ENCODE measurements at regions not wholly inside any gene's neighbourhood (a gene's known extent, or its start where the extent isn't known, plus 50 kb on each side); places are given as distances from the start of the nearest gene placed in this dataset.

- Histone ChIP-seq H3K27ac (ENCODE audit: insufficient read depth, low read length, poor library complexity, severe bottlenecking) (no peak overlapping the region), H3K4me3 (ENCODE audit: low read depth, low read length) (no peak overlapping the region), H3K4me1 (ENCODE audit: control insufficient read depth, insufficient read depth, low read length, poor library complexity, severe bottlenecking) (no peaks in the 10 kb centered on the region), H3K9me3 (ENCODE audit: control insufficient read depth in 2 of 2, low read length in 2 of 2) (no peaks in the 10 kb centered on the region), H3K27me3 (ENCODE audit: control insufficient read depth, insufficient read depth, low read length) (no peaks in the 10 kb centered on the region), H3K36me3 (ENCODE audit: control insufficient read depth, insufficient read depth, low read length) (no peaks in the 10 kb centered on the region)
- ATAC-seq (ENCODE audit: low read depth in 2 of 2) (no peak), DNase-seq (no peak)
- no peaks in the 10 kb centered on the region for H3K4me1 Mint-ChIP-seq
- no peak overlapping the region for H3K4me3 Mint-ChIP-seq
- no peaks in the 10 kb centered on the region for H3K27me3 Mint-ChIP-seq
- no peak overlapping the region for H3K27ac Mint-ChIP-seq
- no peaks in the 10 kb centered on the region for H3K36me3 Mint-ChIP-seq
- peaks cover 0 to 8% (median 2%) of the 10 kb centered on the region in 7 donors for H3K9me3 Mint-ChIP-seq
These were observed 350.0 kb downstream of the RND3 start for GRCh38 chr2:150137338-150138069.

GRCh38 chr2:150136893-150137292, 350.6 kb downstream of the RND3 start:
- Mint-ChIP-seq H3K4me1 (no peaks in the 10 kb centered on the region), H3K27me3 (no peaks in the 10 kb centered on the region), H3K36me3 (no peaks in the 10 kb centered on the region), H3K9me3 (peaks cover 0 to 8% (median 2%) of the 10 kb centered on the region in 7 donors), H3K27ac (no peak overlapping the region), H3K4me3 (no peak overlapping the region)
- ATAC-seq (ENCODE audit: low read depth in 2 of 2) = no peak
- Histone ChIP-seq H3K27ac (ENCODE audit: insufficient read depth, low read length, poor library complexity, severe bottlenecking) (no peak overlapping the region), H3K4me1 (ENCODE audit: control insufficient read depth, insufficient read depth, low read length, poor library complexity, severe bottlenecking) (no peaks in the 10 kb centered on the region), H3K4me3 (ENCODE audit: low read depth, low read length) (no peak overlapping the region), H3K36me3 (ENCODE audit: control insufficient read depth, insufficient read depth, low read length) (no peaks in the 10 kb centered on the region), H3K9me3 (ENCODE audit: control insufficient read depth in 2 of 2, low read length in 2 of 2) (no peaks in the 10 kb centered on the region), H3K27me3 (ENCODE audit: control insufficient read depth, insufficient read depth, low read length) (no peaks in the 10 kb centered on the region)
- DNase-seq = no peak

- Histone ChIP-seq H3K9me3 (ENCODE audit: control insufficient read depth in 2 of 2, low read length in 2 of 2) (no peaks in the 10 kb centered on the region), H3K4me3 (ENCODE audit: low read depth, low read length) (no peak overlapping the region), H3K4me1 (ENCODE audit: control insufficient read depth, insufficient read depth, low read length, poor library complexity, severe bottlenecking) (no peaks in the 10 kb centered on the region), H3K27me3 (ENCODE audit: control insufficient read depth, insufficient read depth, low read length) (no peaks in the 10 kb centered on the region), H3K36me3 (ENCODE audit: control insufficient read depth, insufficient read depth, low read length) (no peaks in the 10 kb centered on the region), H3K27ac (ENCODE audit: insufficient read depth, low read length, poor library complexity, severe bottlenecking) (no peak overlapping the region)
- ATAC-seq (ENCODE audit: low read depth in 2 of 2) (no peak), DNase-seq (no peak)
- H3K27me3 Mint-ChIP-seq = no peaks in the 10 kb centered on the region
- no peaks in the 10 kb centered on the region for H3K4me1 Mint-ChIP-seq
- H3K36me3 Mint-ChIP-seq = no peaks in the 10 kb centered on the region
- H3K27ac Mint-ChIP-seq = no peak overlapping the region
- H3K4me3 Mint-ChIP-seq = no peak overlapping the region
- peaks cover 0 to 8% (median 2%) of the 10 kb centered on the region in 7 donors for H3K9me3 Mint-ChIP-seq
These were observed 351.1 kb downstream of the RND3 start for GRCh38 chr2:150136401-150136800.

- H3K4me3 Mint-ChIP-seq = no peak overlapping the region
- Histone ChIP-seq H3K9me3 (ENCODE audit: control insufficient read depth in 2 of 2, low read length in 2 of 2) (no peaks in the 10 kb centered on the region), H3K4me1 (ENCODE audit: control insufficient read depth, insufficient read depth, low read length, poor library complexity, severe bottlenecking) (no peaks in the 10 kb centered on the region), H3K4me3 (ENCODE audit: low read depth, low read length) (no peak overlapping the region), H3K27ac (ENCODE audit: insufficient read depth, low read length, poor library complexity, severe bottlenecking) (no peak overlapping the region), H3K27me3 (ENCODE audit: control insufficient read depth, insufficient read depth, low read length) (no peaks in the 10 kb centered on the region), H3K36me3 (ENCODE audit: control insufficient read depth, insufficient read depth, low read length) (no peaks in the 10 kb centered on the region)
- H3K27me3 Mint-ChIP-seq = no peaks in the 10 kb centered on the region
- no peak for DNase-seq
- no peak for ATAC-seq (ENCODE audit: low read depth in 2 of 2)
- H3K36me3 Mint-ChIP-seq = no peaks in the 10 kb centered on the region
- H3K4me1 Mint-ChIP-seq = no peaks in the 10 kb centered on the region
- peaks cover 0 to 8% (median 2%) of the 10 kb centered on the region in 7 donors for H3K9me3 Mint-ChIP-seq
- H3K27ac Mint-ChIP-seq = no peak overlapping the region
These were observed 352.1 kb downstream of the RND3 start for GRCh38 chr2:150135223-150135883.

- ATAC-seq (ENCODE audit: low read depth in 2 of 2) (no peak), DNase-seq (no peak)
- no peaks in the 10 kb centered on the region for H3K27me3 ChIP-seq (ENCODE audit: control insufficient read depth, insufficient read depth, low read length)
- H3K36me3 ChIP-seq (ENCODE audit: control insufficient read depth, insufficient read depth, low read length) = no peaks in the 10 kb centered on the region
- no peaks in the 10 kb centered on the region for H3K36me3 Mint-ChIP-seq
- no peak overlapping the region for H3K27ac ChIP-seq (ENCODE audit: insufficient read depth, low read length, poor library complexity, severe bottlenecking)
- H3K4me3 Mint-ChIP-seq = no peak overlapping the region
- no peaks in the 10 kb centered on the region for H3K9me3 ChIP-seq (ENCODE audit: control insufficient read depth in 2 of 2, low read length in 2 of 2)
- H3K4me1 ChIP-seq (ENCODE audit: control insufficient read depth, insufficient read depth, low read length, poor library complexity, severe bottlenecking) = no peaks in the 10 kb centered on the region
- H3K27me3 Mint-ChIP-seq = no peaks in the 10 kb centered on the region
- no peak overlapping the region for H3K27ac Mint-ChIP-seq
- H3K4me3 ChIP-seq (ENCODE audit: low read depth, low read length) = no peak overlapping the region
- no peaks in the 10 kb centered on the region for H3K4me1 Mint-ChIP-seq
- peaks cover 0 to 8% (median 2%) of the 10 kb centered on the region in 7 donors for H3K9me3 Mint-ChIP-seq
These were observed 353.1 kb downstream of the RND3 start for GRCh38 chr2:150134223-150134857.

GRCh38 chr2:150133623-150134022, 353.8 kb downstream of the RND3 start:
- H3K27ac ChIP-seq (ENCODE audit: insufficient read depth, low read length, poor library complexity, severe bottlenecking) = no peak overlapping the region
- H3K36me3 Mint-ChIP-seq = no peaks in the 10 kb centered on the region
- H3K4me3 Mint-ChIP-seq = no peak overlapping the region
- no peaks in the 10 kb centered on the region for H3K4me1 ChIP-seq (ENCODE audit: control insufficient read depth, insufficient read depth, low read length, poor library complexity, severe bottlenecking)
- no peaks in the 10 kb centered on the region for H3K27me3 ChIP-seq (ENCODE audit: control insufficient read depth, insufficient read depth, low read length)
- H3K9me3 ChIP-seq (ENCODE audit: control insufficient read depth in 2 of 2, low read length in 2 of 2) = no peaks in the 10 kb centered on the region
- no peaks in the 10 kb centered on the region for H3K36me3 ChIP-seq (ENCODE audit: control insufficient read depth, insufficient read depth, low read length)
- peak in 1 of 3 donors; percentile 10 for DNase-seq
- peaks cover 0 to 7% (median 2%) of the 10 kb centered on the region in 7 donors for H3K9me3 Mint-ChIP-seq
- no peak overlapping the region for H3K27ac Mint-ChIP-seq
- H3K4me3 ChIP-seq (ENCODE audit: low read depth, low read length) = no peak overlapping the region
- H3K27me3 Mint-ChIP-seq = no peaks in the 10 kb centered on the region
- no peak for ATAC-seq (ENCODE audit: low read depth in 2 of 2)
- no peaks in the 10 kb centered on the region for H3K4me1 Mint-ChIP-seq

GRCh38 chr2:150129921-150130575, 357.4 kb downstream of the RND3 start:
- Mint-ChIP-seq H3K27me3 (no peaks in the 10 kb centered on the region), H3K9me3 (peaks cover 0 to 7% (median 0%) of the 10 kb centered on the region in 7 donors), H3K4me1 (no peaks in the 10 kb centered on the region), H3K4me3 (no peak overlapping the region), H3K36me3 (no peaks in the 10 kb centered on the region), H3K27ac (no peak overlapping the region)
- no peak for ATAC-seq (ENCODE audit: low read depth in 2 of 2)
- Histone ChIP-seq H3K36me3 (ENCODE audit: control insufficient read depth, insufficient read depth, low read length) (no peaks in the 10 kb centered on the region), H3K4me1 (ENCODE audit: control insufficient read depth, insufficient read depth, low read length, poor library complexity, severe bottlenecking) (no peaks in the 10 kb centered on the region), H3K4me3 (ENCODE audit: low read depth, low read length) (no peak overlapping the region), H3K9me3 (ENCODE audit: control insufficient read depth in 2 of 2, low read length in 2 of 2) (no peaks in the 10 kb centered on the region), H3K27me3 (ENCODE audit: control insufficient read depth, insufficient read depth, low read length) (no peaks in the 10 kb centered on the region), H3K27ac (ENCODE audit: insufficient read depth, low read length, poor library complexity, severe bottlenecking) (no peak overlapping the region)
- no peak for DNase-seq
